Activated naive CD4-positive, alpha-beta T cell treated with anti-CD3 and anti-CD28 coated beads, Interleukin-2, amount 50 U/mL, for 16 hours (primary cell): ENCODE measurements at regions not wholly inside any gene's neighbourhood (a gene's known extent, or its start where the extent isn't known, plus 50 kb on each side); places are given as distances from the start of the nearest gene placed in this dataset.

Experiments used
- DNase-seq: peaks from one replicate; pipeline ENCODE4 v3.0.0-alpha.2; 2020

GRCh38 chr1:209205039-209205438, 378.5 kb upstream of the CAMK1G start:
- no peak for DNase-seq

GRCh38 chr1:209207126-209207700, 376.3 kb upstream of the CAMK1G start:
- no peak for DNase-seq

DNA sequence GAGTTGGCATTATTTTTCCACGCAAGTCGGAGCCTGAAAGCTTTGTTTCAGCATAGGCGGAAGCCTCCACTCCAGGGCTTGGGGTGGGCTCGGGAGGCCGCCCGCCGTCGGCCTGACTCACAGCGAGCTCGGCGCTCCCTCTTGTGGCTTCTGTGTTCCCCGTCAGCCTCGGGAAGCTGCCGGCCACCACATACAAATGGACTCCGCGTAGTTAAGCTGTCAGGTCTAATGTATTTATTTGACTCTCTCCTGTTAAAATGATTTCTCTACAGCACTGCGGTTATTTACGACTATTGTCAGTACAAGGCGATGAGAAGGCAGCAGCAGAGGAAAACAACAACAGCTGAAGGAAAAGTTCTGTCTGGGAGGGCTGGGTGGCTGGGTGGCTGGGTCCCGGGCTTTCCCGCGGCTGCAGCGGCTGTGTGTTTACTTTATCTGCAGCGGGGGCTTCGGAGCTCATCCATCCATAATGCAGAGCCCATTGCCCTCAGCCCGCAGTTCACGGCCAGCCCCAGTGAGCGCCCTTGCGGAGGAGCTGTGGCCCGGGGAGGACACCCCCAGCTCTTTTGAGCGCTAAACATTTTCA, 375.7 kb upstream of the CAMK1G start:
- no peak for DNase-seq

GRCh38 chr1:209208648-209209047, 374.9 kb upstream of the CAMK1G start:
- no peak for DNase-seq

DNA sequence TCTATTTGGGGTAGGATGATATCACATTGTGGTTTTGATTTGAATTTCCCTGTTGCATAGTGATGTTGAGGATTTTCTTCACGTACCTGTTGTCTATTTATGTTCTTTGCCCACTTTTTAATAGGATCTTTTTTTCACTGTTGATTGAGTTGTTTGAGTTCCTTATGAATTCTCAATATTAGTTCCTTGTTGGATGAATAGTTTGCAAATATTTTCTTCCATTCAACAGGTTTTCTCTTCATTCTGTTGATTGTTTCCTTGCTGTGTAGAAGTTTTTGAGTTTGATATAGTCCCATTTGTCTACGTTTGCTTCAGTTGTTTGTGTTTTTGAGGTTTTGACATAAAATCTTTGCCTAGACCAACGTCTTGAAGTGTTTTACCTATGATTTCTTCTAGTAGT, 369.5 kb upstream of the CAMK1G start:
- DNase-seq, result no peak

DNA sequence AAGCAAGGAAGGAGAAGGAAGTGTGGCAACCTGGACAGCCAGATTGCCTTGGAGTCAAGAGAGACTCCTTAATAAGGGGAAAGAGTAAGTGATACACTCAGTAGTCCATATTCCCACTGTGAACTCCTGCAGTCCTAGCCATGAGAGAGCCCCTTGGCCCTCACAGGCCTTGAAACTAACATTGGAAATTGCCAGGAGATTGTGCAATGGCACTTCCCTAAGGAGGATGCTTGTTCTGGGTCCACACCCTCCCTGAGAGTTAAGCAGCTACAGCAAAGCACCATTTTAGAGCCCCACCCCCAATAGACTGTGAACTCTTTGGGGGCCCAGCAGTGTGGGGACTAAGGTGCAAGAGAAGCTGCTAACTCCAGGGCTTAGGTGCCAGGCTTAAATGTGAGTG, 367.7 kb upstream of the CAMK1G start:
- no peak for DNase-seq

DNA sequence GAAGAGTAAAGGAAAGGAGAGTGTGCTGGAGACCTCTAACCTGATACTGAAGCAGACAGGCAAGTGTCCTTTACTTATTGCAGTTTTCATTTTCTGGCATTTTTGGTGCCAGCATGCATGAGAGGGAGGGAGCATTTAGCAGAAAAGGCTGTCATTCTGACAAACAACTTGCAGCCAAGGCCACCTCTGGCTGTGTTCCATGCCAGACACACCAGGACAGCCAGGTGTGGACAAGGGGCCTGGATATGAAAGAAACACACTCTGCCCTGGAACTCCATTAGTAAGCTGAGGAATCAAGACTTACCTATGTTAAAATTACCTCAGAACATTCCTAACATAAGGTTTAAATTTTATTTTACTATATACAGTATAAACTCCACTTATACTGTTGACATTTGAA, 365.4 kb upstream of the CAMK1G start:
- DNase-seq, result no peak

DNA sequence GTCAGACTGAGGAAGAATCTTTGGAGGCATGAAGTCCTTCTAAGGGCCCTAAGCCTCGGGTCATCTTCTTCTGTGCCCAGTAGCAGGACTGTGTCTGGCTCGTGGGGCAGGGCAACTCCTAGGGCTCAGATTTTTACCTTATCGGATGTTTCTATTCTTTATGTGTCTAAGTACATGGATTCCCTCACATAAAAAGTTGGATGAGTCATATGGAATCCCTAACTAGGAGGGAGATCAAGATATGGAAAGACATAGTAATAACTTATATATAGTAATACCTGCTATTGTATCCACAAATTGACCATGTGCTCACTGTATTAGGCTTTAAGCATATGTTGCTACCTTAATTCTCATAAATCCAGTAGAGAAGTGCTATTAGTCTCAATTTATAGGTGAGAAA, 364.5 kb upstream of the CAMK1G start:
- DNase-seq, result no peak

DNA sequence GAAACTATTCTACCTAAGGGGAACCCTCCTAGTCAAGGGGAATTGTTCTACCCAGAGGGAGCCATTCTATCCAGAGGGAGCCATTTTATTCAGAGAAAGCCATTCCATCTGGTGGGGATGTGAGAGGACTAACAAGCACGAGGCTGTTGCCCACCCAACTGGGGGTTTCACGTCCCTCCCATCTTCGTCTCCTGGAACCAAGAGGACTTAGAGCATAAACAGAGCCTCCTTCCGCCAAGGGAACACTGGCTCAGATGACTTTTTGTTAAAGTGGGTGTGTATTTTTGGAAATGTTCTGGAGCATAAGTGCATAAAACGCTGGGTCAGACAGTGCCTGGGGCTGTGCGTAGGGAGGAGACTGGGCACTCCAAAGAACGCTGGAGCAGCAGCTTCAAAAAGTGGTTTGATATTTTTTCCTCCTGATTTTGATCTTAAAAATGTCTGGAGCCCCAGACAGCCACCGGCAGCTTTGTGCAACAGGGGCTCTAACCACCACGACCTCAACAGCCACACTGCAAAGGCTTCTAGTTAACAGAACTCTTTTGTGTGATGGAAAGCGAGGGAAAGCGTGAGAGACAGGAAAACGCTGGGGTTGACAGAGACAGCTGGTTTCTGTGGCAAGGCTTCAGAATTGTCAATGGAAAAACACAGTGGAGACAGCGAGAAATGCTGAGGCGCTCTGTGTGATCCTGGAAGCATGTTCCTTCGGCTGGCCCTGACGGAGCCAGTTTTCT, 363.6 kb upstream of the CAMK1G start:
- DNase-seq, result no peak

DNA sequence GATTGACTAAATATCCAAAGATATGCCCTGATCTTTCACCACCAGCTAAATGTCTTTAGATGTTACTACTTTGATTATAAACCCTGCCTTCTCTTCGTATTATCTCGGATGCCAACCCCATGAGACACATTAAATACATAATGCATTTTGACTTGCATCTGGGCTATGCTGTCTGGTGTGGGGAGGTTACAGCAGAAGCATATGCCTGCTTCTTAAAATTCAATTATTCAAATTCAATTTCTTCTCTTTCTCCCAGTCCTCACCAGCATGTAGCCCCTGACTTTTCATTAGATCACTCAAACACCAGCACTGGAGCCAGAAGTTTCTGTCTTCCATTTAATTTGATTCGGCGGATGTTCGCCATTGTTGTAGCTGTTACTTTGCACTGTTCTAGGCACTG, 360.7 kb upstream of the CAMK1G start:
- no peak for DNase-seq

- no peak for DNase-seq
Measured at GRCh38 chr1:209223791-209224190, 359.7 kb upstream of the CAMK1G start.

- no peak for DNase-seq
Measured at GRCh38 chr1:209224886-209225285, 358.6 kb upstream of the CAMK1G start.

DNA sequence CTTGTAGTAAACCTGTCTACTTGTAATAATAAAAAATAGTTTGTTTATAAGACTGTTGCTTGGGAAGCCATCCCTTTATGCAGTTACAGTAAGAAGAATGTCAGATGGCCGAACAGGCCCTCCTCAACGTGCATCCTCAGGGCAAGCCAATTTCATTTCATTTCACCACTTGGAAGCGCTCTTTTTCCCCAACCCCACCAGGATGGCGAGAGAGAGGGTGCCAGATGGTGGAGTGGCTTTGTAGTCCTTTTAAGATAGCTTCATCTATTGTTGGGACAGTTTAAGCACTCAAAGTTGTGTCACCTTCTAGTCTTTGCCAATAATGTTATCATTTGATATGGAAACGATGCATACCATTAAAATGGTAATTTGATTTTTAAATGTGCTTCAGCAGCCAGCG, 356.3 kb upstream of the CAMK1G start:
- DNase-seq, result no peak

GRCh38 chr1:209227941-209228340, 355.6 kb upstream of the CAMK1G start:
- no peak for DNase-seq

- DNase-seq, result no peak
Measured at GRCh38 chr1:209229494-209230061, 353.9 kb upstream of the CAMK1G start.

DNA sequence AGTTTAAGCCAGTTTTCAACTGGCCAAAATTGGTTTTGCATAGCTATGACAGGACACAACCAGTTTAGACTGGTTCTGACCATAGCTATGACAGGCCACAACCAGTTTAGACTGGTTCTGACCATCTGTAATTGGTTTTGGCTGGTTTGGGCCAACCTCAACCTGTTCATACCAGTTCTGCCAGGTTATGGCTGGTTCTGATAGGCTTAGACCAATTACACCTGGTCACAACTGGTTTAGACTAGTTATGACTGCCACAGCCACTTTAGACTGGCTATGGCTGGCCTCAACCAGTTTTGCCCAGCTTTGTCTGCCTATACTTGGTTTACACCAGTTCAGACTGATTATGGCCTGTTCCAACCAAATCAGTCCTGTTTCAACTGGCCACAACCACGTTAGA, 353.2 kb upstream of the CAMK1G start:
- DNase-seq, result no peak

DNA sequence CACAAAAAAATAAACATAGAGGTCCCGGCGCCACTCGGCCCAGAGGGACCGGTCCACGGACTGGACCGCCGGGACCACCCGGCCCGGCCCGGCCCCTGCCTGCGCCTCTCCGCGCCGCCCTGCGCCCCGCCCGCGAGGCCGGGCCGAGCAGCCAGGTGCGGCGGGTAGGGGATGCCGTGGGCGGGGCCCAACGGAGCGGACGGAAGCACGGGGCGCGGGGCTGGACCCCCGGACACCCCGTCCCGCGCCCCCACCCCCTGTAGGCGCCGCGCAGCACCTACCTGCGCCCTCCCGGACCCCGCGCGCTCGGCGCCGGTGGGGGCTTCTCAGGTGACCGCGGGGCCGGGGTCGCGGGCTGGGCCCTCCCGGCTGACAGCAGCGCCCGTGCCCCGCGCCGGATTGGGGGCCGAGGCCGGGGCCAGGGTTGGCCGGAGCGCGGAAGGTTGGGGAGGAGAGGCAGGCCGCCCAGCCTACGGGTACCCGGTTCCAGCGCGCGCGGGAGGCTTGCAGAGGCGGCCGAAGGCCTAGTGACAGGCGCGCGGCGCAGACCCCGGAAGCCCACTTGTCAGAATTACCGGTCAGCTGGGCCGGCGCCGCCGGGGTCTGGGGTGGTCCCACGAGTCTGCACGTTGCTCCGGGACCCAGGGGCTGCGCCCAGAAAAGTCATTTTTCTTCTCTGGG, 351.9 kb upstream of the CAMK1G start:
- DNase-seq, result no peak

GRCh38 chr1:209232197-209232596, 351.3 kb upstream of the CAMK1G start:
- no peak for DNase-seq

GRCh38 chr1:209232759-209233158, 350.8 kb upstream of the CAMK1G start:
- DNase-seq, result no peak

DNA sequence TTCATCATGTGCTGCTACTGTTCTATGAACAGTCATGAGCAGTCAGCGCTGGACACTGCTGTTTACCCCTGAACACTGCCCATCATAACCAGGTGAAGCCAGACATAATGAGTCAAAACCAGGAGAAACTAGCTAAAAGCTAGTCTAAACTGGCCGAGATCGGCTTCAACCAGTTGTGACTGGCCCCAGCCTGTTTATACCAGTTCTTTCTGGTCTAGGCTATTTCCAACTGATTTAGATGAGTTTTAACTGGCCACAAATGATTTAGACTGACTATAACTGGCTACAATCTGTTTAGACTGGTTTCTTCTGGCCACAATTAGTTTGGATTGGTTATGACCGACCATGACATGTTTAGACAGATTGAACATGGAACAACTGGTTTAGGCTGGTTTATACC, 348.3 kb upstream of the CAMK1G start:
- no peak for DNase-seq

DNA sequence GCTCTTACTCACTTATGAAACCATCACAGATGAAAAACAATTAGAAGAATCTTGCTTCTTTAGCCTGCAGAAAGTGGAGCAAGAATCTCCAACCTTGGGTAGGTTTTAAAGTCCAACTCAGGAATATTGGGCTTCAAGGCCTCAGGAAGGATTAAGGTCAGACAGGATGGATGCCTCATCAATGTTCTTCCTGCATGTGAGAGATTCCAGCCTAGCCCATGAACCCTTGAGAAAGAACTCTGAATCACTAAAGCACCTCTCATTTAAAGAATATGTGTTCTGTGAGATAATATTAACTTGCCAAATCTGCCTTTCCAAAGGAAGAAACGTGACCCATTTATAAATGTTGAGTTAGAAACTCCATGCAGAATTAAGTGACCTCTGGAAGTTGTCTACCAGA, 345.2 kb upstream of the CAMK1G start:
- DNase-seq, result no peak

DNA sequence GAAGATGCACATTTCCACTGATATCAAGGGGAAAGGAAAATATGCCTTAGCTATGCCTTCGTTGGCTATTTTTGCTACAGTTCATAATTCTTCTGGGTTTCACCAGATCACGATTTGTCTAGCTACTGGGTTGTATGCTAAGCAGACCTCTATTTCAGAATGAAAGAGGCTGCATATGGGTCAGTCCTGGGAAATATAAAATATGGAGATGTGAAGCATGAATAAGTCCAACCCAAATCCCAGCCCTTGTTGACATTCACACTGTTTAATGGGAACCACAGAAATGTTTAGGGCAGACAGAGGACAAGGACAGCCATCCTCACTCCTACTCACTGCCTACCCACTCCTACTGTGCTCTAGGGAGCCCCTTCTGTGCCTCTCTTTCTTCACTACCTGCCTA, 343.2 kb upstream of the CAMK1G start:
- no peak for DNase-seq

- no peak for DNase-seq
Measured at GRCh38 chr1:209241487-209241886, 342.0 kb upstream of the CAMK1G start.
